Activated B cell treated with CpG ODN at 0.5 μM for 24 hours (primary cell): ENCODE measurements at regions not wholly inside any gene's neighbourhood (a gene's known extent, or its start where the extent isn't known, plus 50 kb on each side); places are given as distances from the start of the nearest gene placed in this dataset.

ENCODE experiments used
- ATAC-seq: fragments of 200-7000 bp; cut with Tn5 transposase; one replicate; pipeline ENCODE4 v1.10.0; 2021; ENCODE audit warnings: low read depth, mild to moderate bottlenecking, moderate library complexity
- CTCF ChIA-PET: fragments of 350-600 bp; sonication (Branson Sonifier 250); formaldehyde crosslinking; loops from one replicate; lab custom pipeline; 2021; ENCODE audit warnings: antibody characterized with exemption; lab: Charles Lee
- POLR2A ChIA-PET: fragments of 350-600 bp; sonication (Branson Sonifier 250); formaldehyde crosslinking; loops from one replicate; lab custom pipeline; 2021; ENCODE audit warnings: antibody characterized with exemption; lab: Charles Lee
- DNase-seq: peaks from one replicate; pipeline ENCODE4 v3.0.0; 2022
- H3K27ac Mint-ChIP-seq: one replicate; pipeline ENCODE4 v1.8.0; 2020; ENCODE audit warnings: mixed read lengths
- H3K27me3 Mint-ChIP-seq: one replicate; pipeline ENCODE4 v1.8.0; 2021; ENCODE audit warnings: mixed read lengths
- H3K36me3 Mint-ChIP-seq: one replicate; pipeline ENCODE4 v1.8.0; 2021; ENCODE audit warnings: low read depth, mixed read lengths
- H3K4me1 Mint-ChIP-seq: one replicate; pipeline ENCODE4 v1.8.0; 2021; ENCODE audit warnings: mixed read lengths
- H3K4me3 Mint-ChIP-seq: one replicate; pipeline ENCODE4 v1.8.0; 2020; ENCODE audit warnings: mild to moderate bottlenecking, mixed read lengths
- H3K9me3 Mint-ChIP-seq: one replicate; pipeline ENCODE4 v1.8.0; 2020; ENCODE audit warnings: mixed read lengths
- CTCF ChIP-seq: fragments of 200-600 bp; IDR thresholded peaks from one replicate; pipeline ENCODE4 v1.8.0; 2022; ENCODE audit warnings: antibody characterized with exemption, mild to moderate bottlenecking
- intact Hi-C: fragments of 100-400 bp; cut with micrococcal nuclease; formaldehyde crosslinking; loops from one replicate; pipeline ENCODE4 v1.15.1; 2024

- H3K9me3 Mint-ChIP-seq: no peaks in the 10 kb centered on the region
- intact Hi-C loops: no loop called here
- ChIA-PET POLR2A (no interaction called here), CTCF (no interaction called here)
- H3K36me3 Mint-ChIP-seq: no peaks in the 10 kb centered on the region
- no peak for TF ChIP-seq CTCF
- DNase-seq (no peak), ATAC-seq (no peak)
- no peak overlapping the region for H3K27ac Mint-ChIP-seq
- H3K4me1 Mint-ChIP-seq: no peaks in the 10 kb centered on the region
- no peaks in the 10 kb centered on the region for H3K27me3 Mint-ChIP-seq
- no peak overlapping the region for H3K4me3 Mint-ChIP-seq
Measured at GRCh38 chr1:98164509-98164908, 243.7 kb upstream of the DPYD start.

- ATAC-seq: no peak
- H3K4me3 Mint-ChIP-seq: no peak overlapping the region
- no peaks in the 10 kb centered on the region for H3K4me1 Mint-ChIP-seq
- CTCF ChIA-PET: no interaction called here
- no peak overlapping the region for H3K27ac Mint-ChIP-seq
- peaks cover 2% of the 10 kb centered on the region for H3K9me3 Mint-ChIP-seq
- no peak for DNase-seq
- POLR2A ChIA-PET: no interaction called here
- TF ChIP-seq CTCF: no peak
- no peaks in the 10 kb centered on the region for H3K36me3 Mint-ChIP-seq
- intact Hi-C loops: no loop called here
- H3K27me3 Mint-ChIP-seq: no peaks in the 10 kb centered on the region
Measured at GRCh38 chr1:98157524-98158313, 236.9 kb upstream of the DPYD start.

- Mint-ChIP-seq H3K36me3 (no peaks in the 10 kb centered on the region), H3K4me3 (no peak overlapping the region), H3K27ac (no peak overlapping the region), H3K4me1 (no peaks in the 10 kb centered on the region), H3K27me3 (no peaks in the 10 kb centered on the region), H3K9me3 (peaks cover 12% of the 10 kb centered on the region)
- ATAC-seq (no peak), DNase-seq (no peak)
- intact Hi-C loops: no loop called here
- no peak for TF ChIP-seq CTCF
- CTCF ChIA-PET: no interaction called here
- POLR2A ChIA-PET: no interaction called here
Measured at GRCh38 chr1:98147280-98147679, 226.4 kb upstream of the DPYD start.

GRCh38 chr1:98145655-98146054 is 224.8 kb upstream of the DPYD start:
- H3K9me3 Mint-ChIP-seq: peaks cover 5% of the 10 kb centered on the region
- no peaks in the 10 kb centered on the region for H3K27me3 Mint-ChIP-seq
- intact Hi-C loops: no loop called here
- ChIA-PET CTCF (no interaction called here), POLR2A (no interaction called here)
- H3K36me3 Mint-ChIP-seq: no peaks in the 10 kb centered on the region
- H3K4me3 Mint-ChIP-seq: no peak overlapping the region
- no peak for TF ChIP-seq CTCF
- DNase-seq: no peak
- ATAC-seq: no peak
- no peaks in the 10 kb centered on the region for H3K4me1 Mint-ChIP-seq
- H3K27ac Mint-ChIP-seq: no peak overlapping the region

GRCh38 chr1:98143403-98143802 is 222.6 kb upstream of the DPYD start:
- ATAC-seq (no peak), DNase-seq (no peak)
- no peaks in the 10 kb centered on the region for H3K27me3 Mint-ChIP-seq
- peaks cover 4% of the 10 kb centered on the region for H3K9me3 Mint-ChIP-seq
- ChIA-PET CTCF (no interaction called here), POLR2A (no interaction called here)
- intact Hi-C loops: no loop called here
- no peaks in the 10 kb centered on the region for H3K4me1 Mint-ChIP-seq
- no peaks in the 10 kb centered on the region for H3K36me3 Mint-ChIP-seq
- no peak overlapping the region for H3K27ac Mint-ChIP-seq
- no peak for TF ChIP-seq CTCF
- H3K4me3 Mint-ChIP-seq: no peak overlapping the region
